Esophagus squamous epithelium (tissue), 4 donors: ENCODE measurements at regions not wholly inside any gene's neighbourhood (a gene's known extent, or its start where the extent isn't known, plus 50 kb on each side); places are given as distances from the start of the nearest gene placed in this dataset.

ENCODE experiments used
- POLR2A ChIP-seq, 4 donors: fragments of 450-650 bp; IDR thresholded peaks; one replicate each; pipeline ENCODE4 v1.6.1; 2017; ENCODE audit warnings: antibody characterized with exemption in 4 of 4, mild to moderate bottlenecking in 4 of 4, moderate library complexity in 3 of 4
- TF ChIP-seq, protein P1 (sequence below), 6 experiments: fragments of 450-650 bp in 4 of 6; fragments of 200-600 bp in 2 of 6; sonication (generic) in 2 of 6; IDR thresholded peaks; one replicate each; pipeline ENCODE4 v1.5.1; 2016 to 2019; ENCODE audit warnings: antibody characterized with exemption in 6 of 6, mild to moderate bottlenecking in 4 of 6, moderate library complexity in 4 of 6

DNA sequence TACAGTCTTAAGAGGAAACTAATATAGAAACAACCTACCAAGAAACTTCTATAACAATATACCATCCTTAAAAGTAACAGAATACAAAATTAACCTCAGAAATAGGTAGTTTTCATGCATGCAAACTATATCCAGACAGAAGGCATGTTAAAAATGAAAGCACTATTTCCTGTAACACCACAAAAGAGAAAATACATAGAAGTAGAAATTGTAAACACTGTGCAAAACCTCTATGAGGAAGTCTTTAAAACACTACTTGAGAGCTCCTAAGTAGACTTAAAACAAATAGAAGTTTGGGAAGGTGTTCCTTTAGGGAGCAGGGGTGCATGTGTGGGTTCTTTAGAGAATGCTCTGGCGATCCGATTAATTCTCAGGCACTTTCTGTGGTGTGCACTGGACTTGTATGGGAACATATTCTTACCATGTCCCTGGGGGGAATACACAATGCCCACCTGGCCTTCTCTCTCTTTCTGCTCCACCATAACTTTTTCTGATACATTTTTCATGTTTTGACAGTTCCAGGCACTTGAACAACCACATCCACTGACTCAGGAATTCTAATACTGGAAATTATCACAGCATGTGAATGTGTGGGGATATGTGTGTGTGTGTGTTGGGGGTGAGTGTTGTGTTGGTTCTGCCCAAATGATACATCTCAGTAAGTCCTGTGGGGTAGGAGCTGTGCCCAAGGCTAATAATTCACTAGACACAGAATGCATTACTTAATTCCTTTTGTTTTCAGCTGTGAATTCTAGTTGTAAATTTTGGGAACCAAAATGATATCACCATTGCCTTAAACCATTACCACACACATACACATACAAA is 866.3 kb upstream of the B3GALT2 start:
- TF ChIP-seq, protein P1, sequence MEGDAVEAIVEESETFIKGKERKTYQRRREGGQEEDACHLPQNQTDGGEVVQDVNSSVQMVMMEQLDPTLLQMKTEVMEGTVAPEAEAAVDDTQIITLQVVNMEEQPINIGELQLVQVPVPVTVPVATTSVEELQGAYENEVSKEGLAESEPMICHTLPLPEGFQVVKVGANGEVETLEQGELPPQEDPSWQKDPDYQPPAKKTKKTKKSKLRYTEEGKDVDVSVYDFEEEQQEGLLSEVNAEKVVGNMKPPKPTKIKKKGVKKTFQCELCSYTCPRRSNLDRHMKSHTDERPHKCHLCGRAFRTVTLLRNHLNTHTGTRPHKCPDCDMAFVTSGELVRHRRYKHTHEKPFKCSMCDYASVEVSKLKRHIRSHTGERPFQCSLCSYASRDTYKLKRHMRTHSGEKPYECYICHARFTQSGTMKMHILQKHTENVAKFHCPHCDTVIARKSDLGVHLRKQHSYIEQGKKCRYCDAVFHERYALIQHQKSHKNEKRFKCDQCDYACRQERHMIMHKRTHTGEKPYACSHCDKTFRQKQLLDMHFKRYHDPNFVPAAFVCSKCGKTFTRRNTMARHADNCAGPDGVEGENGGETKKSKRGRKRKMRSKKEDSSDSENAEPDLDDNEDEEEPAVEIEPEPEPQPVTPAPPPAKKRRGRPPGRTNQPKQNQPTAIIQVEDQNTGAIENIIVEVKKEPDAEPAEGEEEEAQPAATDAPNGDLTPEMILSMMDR (IDR thresholded peaks at IDR 0.05) = no peak
- no peak for TF ChIP-seq POLR2A (IDR thresholded peaks at IDR 0.05)
